ENCODE measurements at regions not wholly inside any gene's neighbourhood (a gene's known extent, or its start where the extent isn't known, plus 50 kb on each side); places are given as distances from the start of the nearest gene placed in this dataset.

DNA sequence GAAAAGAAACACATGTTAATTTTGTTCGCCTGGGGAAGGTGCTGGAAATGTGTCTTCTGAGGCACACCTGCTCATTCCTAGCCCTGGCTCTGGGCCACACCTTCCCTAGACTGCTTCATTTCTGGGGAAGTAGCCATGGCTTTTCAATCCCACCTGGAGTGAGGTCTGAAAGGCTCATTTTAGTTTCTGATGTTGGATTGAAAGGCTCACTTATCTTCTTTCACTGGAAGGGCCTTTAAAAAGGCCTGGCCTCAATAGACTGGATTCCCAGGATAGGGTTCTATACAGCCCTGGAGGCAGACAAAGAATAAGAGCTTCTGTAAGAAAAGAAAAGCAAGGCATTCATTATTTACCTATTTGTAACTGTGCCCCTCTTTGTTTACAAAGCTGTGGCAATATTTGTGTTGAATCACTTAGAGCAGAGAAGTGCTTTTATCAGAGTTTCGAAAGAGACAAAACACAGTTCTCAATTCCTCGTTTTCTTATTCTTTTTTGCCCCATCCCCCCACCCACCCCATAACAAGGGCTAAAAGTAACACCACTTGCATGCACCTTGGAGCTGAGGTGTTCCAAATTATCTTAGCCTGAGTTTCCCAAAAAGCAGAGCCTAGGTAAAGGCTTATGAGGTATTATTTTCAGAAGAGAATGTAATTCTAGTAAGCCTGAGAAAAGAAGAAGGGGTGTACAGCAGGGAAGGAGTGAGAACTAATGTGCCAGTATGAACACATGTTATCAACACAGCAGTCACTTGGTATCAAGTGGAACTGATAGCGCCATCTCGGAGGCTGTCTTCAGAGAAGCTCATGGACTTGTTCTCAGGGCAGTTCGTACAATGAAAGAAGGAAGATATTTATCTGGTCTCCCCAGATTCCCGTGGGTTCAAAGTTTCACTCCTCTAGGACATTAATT is 413.1 kb downstream of the KCTD16 start:
- TF ChIP-seq, protein P1, sequence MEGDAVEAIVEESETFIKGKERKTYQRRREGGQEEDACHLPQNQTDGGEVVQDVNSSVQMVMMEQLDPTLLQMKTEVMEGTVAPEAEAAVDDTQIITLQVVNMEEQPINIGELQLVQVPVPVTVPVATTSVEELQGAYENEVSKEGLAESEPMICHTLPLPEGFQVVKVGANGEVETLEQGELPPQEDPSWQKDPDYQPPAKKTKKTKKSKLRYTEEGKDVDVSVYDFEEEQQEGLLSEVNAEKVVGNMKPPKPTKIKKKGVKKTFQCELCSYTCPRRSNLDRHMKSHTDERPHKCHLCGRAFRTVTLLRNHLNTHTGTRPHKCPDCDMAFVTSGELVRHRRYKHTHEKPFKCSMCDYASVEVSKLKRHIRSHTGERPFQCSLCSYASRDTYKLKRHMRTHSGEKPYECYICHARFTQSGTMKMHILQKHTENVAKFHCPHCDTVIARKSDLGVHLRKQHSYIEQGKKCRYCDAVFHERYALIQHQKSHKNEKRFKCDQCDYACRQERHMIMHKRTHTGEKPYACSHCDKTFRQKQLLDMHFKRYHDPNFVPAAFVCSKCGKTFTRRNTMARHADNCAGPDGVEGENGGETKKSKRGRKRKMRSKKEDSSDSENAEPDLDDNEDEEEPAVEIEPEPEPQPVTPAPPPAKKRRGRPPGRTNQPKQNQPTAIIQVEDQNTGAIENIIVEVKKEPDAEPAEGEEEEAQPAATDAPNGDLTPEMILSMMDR (IDR thresholded peaks at IDR 0.05; ENCODE audit: low read length), result no peak
- no peak for TF ChIP-seq EZH2 (IDR thresholded peaks at IDR 0.05; ENCODE audit: borderline replicate concordance, low read length)
- Histone ChIP-seq H3F3A (ENCODE audit: insufficient read depth, low read length) (no peaks in the 10 kb centered on the region), H3K79me2 (ENCODE audit: insufficient read depth, low read length) (no peaks in the 10 kb centered on the region), H3K36me3 (ENCODE audit: insufficient read depth, low read length) (no peaks in the 10 kb centered on the region), H3K4me2 (ENCODE audit: low read length) (no peak overlapping the region), H3K9ac (ENCODE audit: low read length) (no peak overlapping the region), H3K9me2 (ENCODE audit: low read depth, low read length) (no peaks in the 10 kb centered on the region), H2AFZ (ENCODE audit: low read length) (no peak overlapping the region), H3K9me3 (ENCODE audit: low read length) (no peaks in the 10 kb centered on the region), H3K27me3 (ENCODE audit: insufficient read depth, low read length) (no peaks in the 10 kb centered on the region), H3K4me3 (ENCODE audit: low read depth, low read length, poor library complexity, severe bottlenecking) (no peak overlapping the region), H3K4me1 (ENCODE audit: insufficient read depth, low read length, severe bottlenecking) (no peaks in the 10 kb centered on the region), H3K27ac (ENCODE audit: low read depth, low read length, poor library complexity, severe bottlenecking) (no peak overlapping the region), H4K20me1 (ENCODE audit: insufficient read depth, low read length) (no peaks in the 10 kb centered on the region)

DNA sequence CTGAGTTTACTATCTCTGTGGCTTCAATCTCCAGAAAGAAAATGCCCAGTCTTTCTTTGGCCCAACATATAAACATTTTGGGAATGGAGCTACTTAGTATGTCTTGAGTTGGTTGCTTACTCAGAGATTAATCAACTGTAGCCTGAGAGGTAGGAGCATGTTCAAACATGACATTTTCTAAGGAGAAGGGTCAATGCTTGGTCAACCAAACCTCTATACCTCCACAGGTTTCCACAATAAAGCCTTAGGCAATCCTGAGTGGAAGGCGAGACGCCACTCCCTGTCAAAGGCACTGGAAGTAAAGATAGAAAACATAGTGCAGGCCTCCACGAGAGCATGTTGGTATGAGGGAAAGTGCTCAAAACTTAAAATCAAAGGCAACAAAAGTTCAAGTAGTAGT is 411.4 kb downstream of the KCTD16 start:
- Histone ChIP-seq H2AFZ (ENCODE audit: low read length) (no peak overlapping the region), H3K27ac (ENCODE audit: low read depth, low read length, poor library complexity, severe bottlenecking) (no peak overlapping the region), H3K36me3 (ENCODE audit: insufficient read depth, low read length) (no peaks in the 10 kb centered on the region), H3K9ac (ENCODE audit: low read length) (no peak overlapping the region), H3K4me1 (ENCODE audit: insufficient read depth, low read length, severe bottlenecking) (no peaks in the 10 kb centered on the region), H3K27me3 (ENCODE audit: insufficient read depth, low read length) (no peaks in the 10 kb centered on the region), H3K4me3 (ENCODE audit: low read depth, low read length, poor library complexity, severe bottlenecking) (no peak overlapping the region), H3F3A (ENCODE audit: insufficient read depth, low read length) (no peaks in the 10 kb centered on the region), H3K9me2 (ENCODE audit: low read depth, low read length) (no peaks in the 10 kb centered on the region), H3K79me2 (ENCODE audit: insufficient read depth, low read length) (no peaks in the 10 kb centered on the region), H3K9me3 (ENCODE audit: low read length) (no peaks in the 10 kb centered on the region), H4K20me1 (ENCODE audit: insufficient read depth, low read length) (no peaks in the 10 kb centered on the region), H3K4me2 (ENCODE audit: low read length) (no peak overlapping the region)
- TF ChIP-seq, protein P1 (IDR thresholded peaks at IDR 0.05; ENCODE audit: low read length), result no peak
- no peak for TF ChIP-seq EZH2 (IDR thresholded peaks at IDR 0.05; ENCODE audit: borderline replicate concordance, low read length)

GRCh38 chr5:144581044-144581443 is 410.4 kb downstream of the KCTD16 start:
- Histone ChIP-seq H3K4me2 (ENCODE audit: low read length) (no peak overlapping the region), H3K36me3 (ENCODE audit: insufficient read depth, low read length) (no peaks in the 10 kb centered on the region), H2AFZ (ENCODE audit: low read length) (no peak overlapping the region), H3F3A (ENCODE audit: insufficient read depth, low read length) (no peaks in the 10 kb centered on the region), H3K9me2 (ENCODE audit: low read depth, low read length) (no peaks in the 10 kb centered on the region), H4K20me1 (ENCODE audit: insufficient read depth, low read length) (no peaks in the 10 kb centered on the region), H3K9ac (ENCODE audit: low read length) (no peak overlapping the region), H3K27ac (ENCODE audit: low read depth, low read length, poor library complexity, severe bottlenecking) (no peak overlapping the region), H3K4me3 (ENCODE audit: low read depth, low read length, poor library complexity, severe bottlenecking) (no peak overlapping the region), H3K9me3 (ENCODE audit: low read length) (no peaks in the 10 kb centered on the region), H3K4me1 (ENCODE audit: insufficient read depth, low read length, severe bottlenecking) (no peaks in the 10 kb centered on the region), H3K27me3 (ENCODE audit: insufficient read depth, low read length) (no peaks in the 10 kb centered on the region), H3K79me2 (ENCODE audit: insufficient read depth, low read length) (no peaks in the 10 kb centered on the region)
- TF ChIP-seq EZH2 (IDR thresholded peaks at IDR 0.05; ENCODE audit: borderline replicate concordance, low read length), result no peak
- TF ChIP-seq, protein P1 (IDR thresholded peaks at IDR 0.05; ENCODE audit: low read length), result no peak

Measured in OCI-LY1 (cell line).